ENCODE measurements at regions not wholly inside any gene's neighbourhood (a gene's known extent, or its start where the extent isn't known, plus 50 kb on each side); places are given as distances from the start of the nearest gene placed in this dataset.

- Histone ChIP-seq H3K9me3 (no peaks in the 10 kb centered on the region), H3K27ac (no peak overlapping the region), H3K4me3 (no peak overlapping the region), H3K4me1 (no peaks in the 10 kb centered on the region), H3K36me3 (no peaks in the 10 kb centered on the region), H3K27me3 (peaks cover 0 to 17% (median 3%) of the 10 kb centered on the region in 9 donors)
- no peak for TF ChIP-seq CTCF (IDR thresholded peaks at IDR 0.05)
- no peak for TF ChIP-seq POLR2A (IDR thresholded peaks at IDR 0.05)
- ATAC-seq (peak in 3 of 4 donors; percentile 48 to 81 (median 64)), DNase-seq (peak in 2 of 5 donors; percentile 28 to 40)
- 17 to 53% (median 32%) methylated on average over 3 of the region's 3 CpGs for WGBS, 4 donors
- intact Hi-C loops (cut with DNase I), result no loop called here
Observed at GRCh38 chr15:72852273-72852672, 68.7 kb upstream of the ADPGK start.

- intact Hi-C loops (cut with DNase I), result no loop called here
- ATAC-seq (no peak), DNase-seq (no peak)
- Histone ChIP-seq H3K27me3 (peaks cover 0 to 17% (median 3%) of the 10 kb centered on the region in 9 donors), H3K27ac (no peak overlapping the region), H3K4me3 (no peak overlapping the region), H3K9me3 (no peaks in the 10 kb centered on the region), H3K36me3 (no peaks in the 10 kb centered on the region), H3K4me1 (no peaks in the 10 kb centered on the region)
- 69 to 84% (median 80%) methylated on average over 7 to 8 of the region's 8 CpGs for WGBS, 4 donors
- TF ChIP-seq CTCF (IDR thresholded peaks at IDR 0.05), result no peak
- TF ChIP-seq POLR2A (IDR thresholded peaks at IDR 0.05), result no peak
Observed at GRCh38 chr15:72851586-72851985, 68.0 kb upstream of the ADPGK start.

- Histone ChIP-seq H3K9me3 (no peaks in the 10 kb centered on the region), H3K27me3 (peaks cover 0 to 17% (median 0%) of the 10 kb centered on the region in 9 donors), H3K36me3 (no peaks in the 10 kb centered on the region), H3K4me3 (no peak overlapping the region), H3K4me1 (peaks cover 0 to 2% (median 0%) of the 10 kb centered on the region in 12 donors), H3K27ac (no peak overlapping the region)
- TF ChIP-seq CTCF (IDR thresholded peaks at IDR 0.05), result no peak
- WGBS, 4 donors, result 45 to 54% (median 50%) methylated on average over 3 of the region's 3 CpGs
- DNase-seq (no peak), ATAC-seq (peak in 1 of 4 donors; percentile 24)
- intact Hi-C loops (cut with DNase I), result no loop called here
Observed at GRCh38 chr15:72850833-72851232, 67.3 kb upstream of the ADPGK start.

GRCh38 chr15:72847806-72848205 is 64.2 kb upstream of the ADPGK start:
- DNase-seq (no peak), ATAC-seq (no peak)
- WGBS, 4 donors, result 60 to 73% (median 70%) methylated on average over 3 of the region's 3 CpGs
- Histone ChIP-seq H3K27ac (no peak overlapping the region), H3K27me3 (peaks cover 0 to 24% (median under 1%) of the 10 kb centered on the region in 9 donors), H3K4me3 (no peak overlapping the region), H3K36me3 (no peaks in the 10 kb centered on the region), H3K9me3 (no peaks in the 10 kb centered on the region), H3K4me1 (peaks cover 0 to 6% (median 0%) of the 10 kb centered on the region in 12 donors)
- TF ChIP-seq CTCF (IDR thresholded peaks at IDR 0.05) (no peak), POLR2A (IDR thresholded peaks at IDR 0.05) (no peak)
- intact Hi-C loops (cut with DNase I), result no loop called here
